Lung microvascular endothelial cell (primary cell): ENCODE measurements at regions not wholly inside any gene's neighbourhood (a gene's known extent, or its start where the extent isn't known, plus 50 kb on each side); places are given as distances from the start of the nearest gene placed in this dataset.
A peak's percentile ranks its signal among the peaks of the same experiment; 100 is the strongest.
"Not testable (repeated sequence)": the region's sequence is repeated elsewhere in the genome, so short reads cannot be mapped to it uniquely, and the experiment has no call there.

Experiments used
- DNase-seq, 2 donors: peaks; one replicate each; pipeline versions ENCODE4 v3.0.0 to v3.0.0-alpha.2; 2010; ENCODE audit warnings: low read depth in 2 of 2

DNA sequence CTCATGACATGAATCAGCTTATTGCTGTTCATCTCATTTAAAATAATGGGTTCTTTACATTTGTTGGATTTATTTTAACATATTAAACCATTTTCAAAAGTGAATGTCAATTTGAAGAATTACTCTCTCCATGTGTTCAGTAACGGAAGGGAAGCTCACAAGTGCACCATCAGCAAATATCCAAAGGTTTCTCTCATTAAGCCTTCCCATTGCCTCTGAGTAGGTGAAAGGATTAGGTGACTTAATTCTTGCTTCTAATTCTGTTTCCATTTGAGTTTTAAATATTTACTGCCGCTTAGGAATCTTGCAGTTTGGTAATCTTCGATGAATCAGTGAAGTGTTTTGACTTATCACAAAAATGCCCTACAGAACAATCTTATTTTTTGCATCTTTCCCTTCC, 145.1 kb upstream of the NYAP2 start:
- no peak for DNase-seq

DNA sequence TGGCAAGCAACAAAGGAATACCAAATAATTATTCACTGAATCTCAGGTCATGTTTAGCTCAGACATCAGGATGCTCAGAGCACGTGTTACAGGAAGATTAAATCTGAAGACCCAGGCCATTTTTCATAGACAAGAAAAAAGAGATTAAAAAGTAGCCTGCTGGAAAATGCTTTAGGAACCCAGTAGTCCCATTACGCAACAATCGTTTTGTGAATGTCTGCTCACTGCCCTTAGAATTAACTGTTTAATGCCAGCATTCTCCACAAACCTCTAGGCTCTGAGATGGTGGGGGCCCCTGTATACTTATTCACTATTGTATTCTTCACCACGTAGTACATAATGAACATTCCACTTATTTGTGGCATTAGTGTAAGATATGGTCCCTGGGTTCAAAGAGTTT, 154.6 kb upstream of the NYAP2 start:
- no peak for DNase-seq

DNA sequence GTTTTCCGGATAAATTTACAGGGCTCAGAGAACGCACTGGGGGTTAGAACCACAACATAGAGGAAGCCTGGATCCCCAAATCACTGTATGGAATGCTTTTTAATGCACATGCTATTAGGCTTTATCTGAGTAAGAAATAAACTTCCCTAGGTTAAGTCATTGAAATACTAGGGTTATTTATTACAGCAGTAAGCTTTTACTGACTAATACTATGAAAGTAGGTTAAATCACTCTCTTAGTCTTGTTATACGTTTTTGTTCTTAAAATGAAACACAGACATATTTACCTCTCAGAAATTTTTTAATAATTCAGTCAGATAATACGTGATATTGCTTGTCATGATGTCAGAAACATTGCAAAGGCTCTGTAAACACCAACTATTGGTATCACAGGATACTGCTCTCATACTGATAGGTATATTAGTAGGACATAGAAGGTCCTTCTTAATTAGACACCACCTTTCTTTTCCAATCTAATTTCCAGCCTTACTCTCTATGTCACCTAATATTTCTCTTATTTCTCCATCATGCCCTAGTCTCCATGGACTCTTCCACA, 162.7 kb upstream of the NYAP2 start:
- no peak for DNase-seq

DNA sequence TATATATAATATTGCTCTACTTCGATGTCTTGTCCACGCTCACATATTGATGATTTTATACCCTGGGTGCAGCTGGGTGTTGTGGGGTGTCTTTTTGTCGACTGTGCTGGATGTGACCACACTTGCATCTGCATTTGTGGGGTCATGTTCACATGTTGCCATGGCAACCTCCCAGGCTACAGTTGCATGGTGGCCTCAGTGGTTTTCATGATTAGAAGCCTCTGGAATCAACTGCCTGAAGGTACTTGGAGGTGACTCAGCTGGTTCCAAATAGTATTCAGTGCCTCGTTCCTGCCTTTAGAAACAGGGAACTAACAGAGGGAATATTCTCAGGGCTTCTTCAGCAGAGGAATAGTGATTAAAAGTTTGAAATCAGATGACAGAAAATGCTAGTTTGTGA, 166.3 kb upstream of the NYAP2 start:
- DNase-seq: no peak

DNA sequence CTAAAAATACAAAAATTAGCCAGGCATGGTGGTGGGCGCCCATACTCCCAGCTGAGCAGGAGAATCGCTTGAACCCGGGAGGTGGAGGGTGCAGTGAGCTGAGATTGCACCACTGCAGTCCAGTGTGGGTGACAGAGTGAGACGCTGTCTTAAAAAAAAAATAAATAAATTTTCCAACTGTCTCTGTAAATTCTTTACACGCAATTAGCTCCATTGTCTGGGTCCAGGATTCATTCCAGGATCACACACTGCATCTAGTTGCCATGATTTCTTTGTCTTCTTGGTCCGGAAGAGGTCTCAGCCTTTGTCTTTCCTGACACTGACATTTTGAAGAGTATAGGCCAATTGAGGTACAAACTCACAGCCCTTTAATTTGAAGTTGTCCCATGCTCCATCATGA, 167.6 kb upstream of the NYAP2 start:
- DNase-seq: no peak

DNA sequence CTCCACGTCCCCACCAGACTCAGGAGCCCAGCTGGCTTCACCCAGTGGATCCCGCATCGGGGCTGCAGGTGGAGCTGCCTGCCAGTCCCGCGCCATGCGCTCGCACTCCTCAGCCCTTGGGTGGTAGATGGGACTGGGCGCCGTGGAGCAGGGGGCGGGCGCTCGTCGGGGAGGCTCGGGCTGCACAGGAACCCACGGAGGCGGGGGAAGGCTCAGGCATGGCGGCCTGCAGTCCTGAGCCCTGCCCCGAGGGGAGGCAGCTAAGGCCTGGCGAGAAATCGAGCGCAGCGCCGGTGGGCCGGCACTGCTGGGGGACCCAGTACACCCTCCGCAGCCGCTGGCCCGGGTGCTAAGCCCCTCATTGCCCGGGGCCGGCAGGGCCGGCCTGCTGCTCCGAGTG, 170.2 kb upstream of the NYAP2 start:
- not testable (repeated sequence) for DNase-seq

DNA sequence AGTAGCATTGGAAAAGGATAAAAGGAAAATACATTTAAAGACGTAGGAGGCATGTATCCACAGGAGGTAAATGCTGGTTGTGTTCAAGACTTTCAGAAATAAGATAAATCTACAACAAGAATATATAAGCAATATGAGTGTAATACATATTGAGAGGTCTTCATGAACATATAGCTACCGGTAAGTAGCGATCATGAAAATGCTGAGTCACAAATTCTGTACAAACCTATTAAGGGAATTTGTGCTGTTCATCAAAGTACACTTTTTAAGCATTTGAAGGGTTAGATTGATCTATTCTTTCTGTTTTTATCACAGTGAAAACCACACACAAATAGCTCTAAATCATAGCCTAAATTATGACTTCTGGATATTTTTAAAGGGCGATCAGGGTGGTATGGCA, 173.1 kb upstream of the NYAP2 start:
- no peak for DNase-seq

DNA sequence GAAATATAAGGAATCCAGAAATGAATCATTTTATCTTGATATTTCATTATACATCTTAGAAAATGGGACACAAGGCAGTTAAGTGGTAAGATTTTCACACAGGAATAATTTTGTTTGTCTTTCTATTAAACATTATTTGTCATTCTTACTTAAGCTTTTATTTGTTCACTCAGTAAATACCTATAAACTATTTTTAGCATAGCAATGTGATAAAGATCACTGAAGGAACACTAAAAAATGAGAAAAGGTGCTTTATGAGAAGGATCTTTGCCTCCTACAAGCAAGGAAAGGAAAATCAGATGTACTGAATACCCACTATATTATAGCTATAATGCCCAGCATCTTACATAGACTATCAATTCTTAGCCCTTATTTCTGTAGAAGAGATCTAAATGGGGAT, 176.2 kb upstream of the NYAP2 start:
- no peak for DNase-seq

DNA sequence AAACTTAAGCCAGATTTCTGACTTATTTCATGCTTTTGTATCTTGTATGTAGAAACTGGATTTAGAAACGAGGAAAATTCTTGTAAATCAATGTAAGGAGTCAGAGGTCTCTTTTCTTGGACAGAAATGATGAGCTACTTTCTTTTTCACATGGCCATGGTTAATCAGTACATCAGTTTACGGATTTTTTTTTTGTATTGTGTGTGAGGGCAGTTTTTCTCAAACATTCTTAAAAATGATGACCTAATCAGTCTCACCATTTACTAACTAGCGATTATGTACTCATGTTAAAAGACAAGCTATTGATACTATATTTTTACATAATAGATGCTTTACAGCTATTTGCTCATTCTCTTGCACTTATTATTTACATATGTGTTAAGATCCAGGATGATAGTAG, 165.2 kb upstream of the DOCK10 start:
- DNase-seq: no peak

DNA sequence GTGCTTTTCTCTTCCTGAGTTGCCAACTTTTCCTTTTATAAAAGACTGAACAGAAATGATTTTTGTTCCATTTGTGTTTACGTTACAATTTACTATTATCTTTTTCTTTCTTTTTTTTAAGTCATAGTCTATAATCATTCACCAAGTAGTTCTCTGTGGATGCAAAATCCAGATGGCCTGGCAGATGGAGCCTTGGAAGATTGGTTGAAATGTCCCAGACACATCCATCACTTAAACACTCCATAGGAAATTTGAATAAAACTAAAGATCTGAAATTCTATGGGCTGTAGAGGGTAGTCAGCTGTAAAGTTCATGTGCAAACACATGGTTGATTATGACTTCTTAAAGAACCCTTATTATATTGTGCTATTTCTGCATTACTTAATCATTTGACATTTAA, 164.8 kb upstream of the DOCK10 start:
- no peak for DNase-seq

DNA sequence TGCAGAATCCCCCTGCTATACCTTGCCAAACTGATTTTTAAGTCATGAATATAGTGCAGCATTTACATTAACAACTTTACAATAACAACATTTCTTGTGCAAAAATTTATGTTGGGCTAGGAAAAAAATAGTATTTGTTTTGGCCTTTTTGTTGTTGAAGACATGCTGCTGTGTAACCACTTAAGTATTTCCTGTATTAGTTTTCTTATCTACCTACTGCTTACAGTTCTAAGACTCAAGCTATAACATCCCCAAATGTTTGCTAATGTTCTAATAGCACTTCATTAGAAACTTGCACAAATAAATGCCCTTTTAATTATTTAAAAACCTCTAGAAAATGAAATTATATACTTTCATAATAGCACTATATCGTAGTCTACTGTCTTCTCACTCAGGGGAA, 154.3 kb upstream of the DOCK10 start:
- DNase-seq: no peak

DNA sequence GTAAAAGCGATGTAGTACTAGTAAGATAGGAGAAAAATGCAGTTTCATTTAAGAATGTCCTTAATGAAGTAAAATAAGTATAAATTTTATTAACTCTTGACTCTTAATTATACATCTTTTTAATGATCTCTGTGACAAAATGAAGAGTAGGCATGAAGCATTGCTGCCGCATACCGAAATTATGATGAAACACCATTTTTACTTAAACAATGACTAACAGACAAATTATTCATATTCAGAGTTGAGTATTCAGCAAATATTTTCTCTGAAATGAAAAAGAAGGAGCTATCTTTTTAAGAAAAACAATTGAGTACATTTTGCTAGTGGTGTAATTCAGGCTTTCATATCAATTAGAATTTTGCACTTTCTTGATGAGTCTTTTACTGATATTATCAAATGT, 150.6 kb upstream of the DOCK10 start:
- DNase-seq: no peak

DNA sequence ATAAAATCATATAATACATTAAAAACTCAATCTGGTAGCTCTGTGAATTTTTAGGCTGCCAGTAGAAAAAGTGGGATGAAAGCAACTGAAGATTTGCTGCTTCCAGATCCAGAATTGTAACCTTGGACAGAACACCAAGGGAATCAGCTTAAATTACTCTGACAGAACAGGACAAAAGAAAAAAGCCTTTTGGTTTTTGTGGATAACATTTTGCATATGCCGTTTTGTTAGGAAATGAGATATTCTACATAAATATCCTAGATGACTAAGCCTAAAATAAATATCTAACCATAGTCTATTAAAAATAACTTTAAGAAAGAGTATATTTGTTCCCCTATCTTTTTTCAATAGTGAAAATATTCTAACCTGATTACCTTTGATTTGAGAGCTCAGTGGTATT, 148.7 kb upstream of the DOCK10 start:
- DNase-seq: no peak

DNA sequence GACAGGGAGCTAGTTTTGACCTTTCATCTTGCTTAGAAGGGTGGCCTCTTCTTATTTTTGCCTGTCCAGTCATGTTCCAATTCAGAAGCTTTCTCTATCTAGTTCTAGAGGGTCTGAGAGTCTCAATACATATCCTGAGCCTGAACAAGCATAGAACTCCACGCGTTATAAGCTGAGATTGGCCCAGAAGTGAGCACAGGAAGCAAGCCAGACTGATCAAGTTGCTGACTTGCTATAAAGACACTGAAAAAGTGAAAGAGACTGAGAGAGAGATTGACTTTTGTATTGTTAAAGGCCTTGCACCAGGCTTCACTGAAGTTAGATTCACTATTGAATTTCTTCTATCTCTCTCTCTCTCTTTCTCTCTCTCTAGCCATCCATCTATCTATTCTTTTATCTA, 142.7 kb upstream of the DOCK10 start:
- DNase-seq: no peak

DNA sequence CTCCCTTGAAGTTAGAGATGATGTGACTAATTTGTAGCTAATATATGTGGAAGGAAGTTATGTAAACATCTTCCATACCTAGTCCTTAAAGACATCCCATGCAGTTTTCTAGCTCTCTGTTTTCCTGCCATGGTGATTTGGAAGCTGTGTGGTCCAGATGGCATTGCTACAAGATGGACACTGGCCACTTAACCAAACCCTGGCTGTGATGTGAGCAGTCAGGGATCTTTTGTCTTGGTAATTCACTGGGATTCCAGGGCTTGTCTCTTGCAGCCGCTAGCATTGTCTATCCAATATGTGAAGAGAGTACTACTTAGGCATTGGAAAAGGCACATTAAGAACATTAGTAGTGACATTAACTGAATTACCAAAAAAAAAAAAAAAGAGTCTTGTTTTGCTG, 139.9 kb upstream of the DOCK10 start:
- no peak for DNase-seq

DNA sequence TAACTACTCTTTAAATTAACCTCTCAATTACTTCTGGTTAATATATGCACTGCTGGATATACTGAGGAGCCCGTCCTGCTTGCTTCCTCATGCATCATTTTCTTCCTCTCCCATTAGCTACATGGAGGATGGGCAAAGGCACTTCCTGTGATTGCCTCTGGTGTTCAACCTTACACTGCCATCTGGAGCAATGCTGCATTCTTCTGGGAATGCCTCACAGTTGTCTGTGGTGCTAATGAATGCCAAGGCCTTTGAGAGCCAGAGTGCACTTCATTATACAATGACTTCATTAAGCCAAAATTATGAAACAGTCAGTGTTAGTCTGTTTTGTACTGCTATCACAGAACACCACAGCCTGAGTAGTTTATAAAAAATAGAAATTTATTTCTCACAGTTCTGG, 134.8 kb upstream of the DOCK10 start:
- DNase-seq: peak in 1 of 2 donors; percentile 13

DNA sequence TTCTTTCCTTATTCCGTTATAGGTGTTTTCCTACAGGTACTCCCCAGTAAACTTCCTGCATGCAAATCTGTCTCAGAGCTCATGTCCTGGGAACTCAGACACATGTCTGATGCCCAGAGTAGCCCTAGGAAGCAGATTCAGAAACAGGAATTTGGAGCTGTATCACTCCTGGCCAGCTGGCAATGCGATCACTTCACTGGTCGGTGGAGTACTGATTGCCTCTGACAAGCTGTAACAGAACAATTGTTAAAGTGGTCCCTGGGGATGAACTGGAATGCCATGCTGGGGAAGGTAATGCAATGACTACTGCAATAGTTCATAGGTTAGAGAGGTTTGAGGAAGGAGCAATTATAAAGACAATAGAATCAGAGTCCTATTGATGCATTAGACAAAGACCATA, 131.6 kb upstream of the DOCK10 start:
- no peak for DNase-seq

DNA sequence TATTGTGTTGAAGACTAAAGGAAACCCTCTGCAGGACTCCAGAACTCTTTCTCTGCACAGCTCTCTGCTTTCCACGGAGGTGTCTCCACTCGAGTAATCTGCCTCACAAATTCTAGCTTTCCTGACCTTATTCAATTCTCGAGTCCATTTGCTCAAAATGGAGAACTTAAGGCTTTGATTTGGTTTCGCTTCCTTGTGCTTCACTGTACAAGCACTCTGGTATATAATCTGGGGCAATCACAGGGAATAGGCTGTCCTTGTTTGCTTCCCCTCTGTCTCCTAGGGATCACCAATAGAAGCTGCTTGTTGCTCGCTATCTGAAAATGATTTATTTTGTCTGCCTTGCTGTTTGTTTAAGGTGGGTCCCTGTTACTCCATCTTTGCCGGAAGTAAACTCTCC, 129.1 kb upstream of the DOCK10 start:
- DNase-seq: no peak

DNA sequence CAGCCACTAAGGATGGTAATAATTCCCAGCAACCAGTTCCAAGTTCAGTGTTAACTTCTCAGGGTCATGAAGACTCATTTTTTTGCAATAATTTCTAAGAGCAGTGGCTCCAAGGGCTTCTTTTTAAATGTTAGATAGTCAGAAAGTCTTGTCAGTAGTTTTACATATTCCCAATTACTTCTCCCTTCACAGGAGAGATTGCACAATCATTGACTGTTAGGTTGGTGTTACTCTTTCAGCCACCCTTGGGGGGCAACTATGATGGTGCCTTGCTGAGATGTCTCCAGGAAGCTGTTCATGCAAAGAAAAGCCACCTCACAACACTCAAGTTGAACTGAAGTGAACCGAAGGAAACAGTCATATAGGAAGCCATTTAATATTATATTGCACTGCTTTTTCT, 127.9 kb upstream of the DOCK10 start:
- no peak for DNase-seq

DNA sequence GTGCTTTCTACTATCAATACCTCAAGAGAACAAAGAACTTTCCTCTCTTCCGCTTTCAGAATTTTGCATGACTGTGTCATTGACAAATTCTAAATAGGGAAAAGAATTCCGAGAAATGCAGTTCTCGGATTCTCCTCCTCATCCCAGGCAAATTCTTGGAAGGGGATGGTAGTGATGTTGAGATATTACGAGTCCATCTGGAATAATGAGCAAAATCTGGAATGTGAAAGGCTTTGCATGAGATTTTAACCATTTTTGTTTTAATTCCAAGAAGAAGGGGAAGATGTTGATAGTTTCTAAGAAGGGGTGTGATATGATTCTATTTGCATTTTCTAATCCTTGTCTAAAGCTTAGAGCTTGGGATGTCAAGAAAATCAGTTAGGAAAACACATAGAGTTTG, 127.1 kb upstream of the DOCK10 start:
- no peak for DNase-seq

DNA sequence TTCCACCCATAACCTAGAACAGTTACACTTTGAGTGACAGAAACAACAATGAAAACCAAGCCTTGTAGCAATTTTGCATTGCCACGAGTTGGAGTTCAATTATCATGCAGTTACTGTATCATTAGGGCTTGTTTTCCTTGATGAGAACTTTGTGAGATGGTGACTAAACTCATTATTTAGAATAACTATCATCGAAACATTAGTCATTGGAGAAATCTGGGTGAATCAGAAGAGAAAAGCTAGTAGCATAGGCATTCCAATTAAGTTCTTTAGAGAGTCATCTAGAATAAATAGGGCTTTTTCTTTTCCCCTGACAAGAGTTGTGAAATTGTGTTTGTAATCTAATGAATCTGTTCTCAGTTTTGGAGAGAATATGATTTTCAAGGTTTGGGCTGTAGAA, 122.8 kb upstream of the DOCK10 start:
- DNase-seq: peak in 1 of 2 donors; percentile 17

DNA sequence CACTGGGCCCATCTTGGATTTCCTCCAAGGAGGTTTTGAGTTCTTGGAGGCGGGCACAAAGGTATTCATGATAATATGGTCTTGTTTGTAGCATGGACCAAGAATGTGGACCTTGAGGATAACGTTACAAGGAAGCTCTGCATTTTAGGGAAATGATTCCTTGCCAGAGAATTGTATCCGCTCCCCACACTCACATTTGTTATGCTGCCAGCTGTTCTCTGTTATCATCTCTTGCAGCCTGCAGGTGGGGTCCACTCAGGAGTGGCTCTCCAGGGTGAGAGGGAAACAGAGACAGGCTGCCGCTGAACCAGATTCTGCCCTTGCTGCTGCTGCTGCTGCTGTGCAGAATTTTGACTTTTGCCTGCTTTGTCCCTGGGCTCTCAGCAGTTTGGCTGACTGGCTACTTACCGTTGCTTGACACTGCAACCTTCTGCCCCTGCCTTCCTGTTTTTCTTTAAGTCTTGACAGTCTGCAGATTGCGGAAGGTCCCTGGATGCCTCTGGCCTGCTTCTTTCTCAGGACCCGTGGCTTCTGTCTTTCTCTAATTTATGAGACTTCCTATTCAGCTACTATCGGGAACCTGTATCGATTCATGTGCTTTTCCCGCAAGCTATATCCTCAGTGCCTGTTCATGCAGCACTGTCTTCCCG, 122.3 kb upstream of the DOCK10 start:
- peak in 1 of 2 donors; percentile 27 for DNase-seq

DNA sequence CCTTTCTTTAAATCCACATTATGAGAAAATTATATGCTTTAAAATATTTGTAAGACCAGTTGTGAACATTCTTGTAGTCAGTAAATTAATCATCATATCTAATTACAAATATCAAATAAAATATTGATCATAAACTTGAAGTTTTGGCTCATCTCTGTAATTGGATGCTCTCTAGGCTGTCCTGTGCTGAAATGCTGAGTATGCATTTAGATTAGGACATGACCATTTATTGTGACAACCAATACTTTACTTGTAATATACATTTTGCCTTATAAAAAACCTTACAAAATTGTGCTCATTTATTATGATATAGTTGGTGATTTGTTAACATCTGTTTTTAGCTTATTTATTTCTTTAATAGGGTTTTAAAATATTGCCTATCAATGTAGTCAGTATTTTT, 116.1 kb upstream of the DOCK10 start:
- no peak for DNase-seq

DNA sequence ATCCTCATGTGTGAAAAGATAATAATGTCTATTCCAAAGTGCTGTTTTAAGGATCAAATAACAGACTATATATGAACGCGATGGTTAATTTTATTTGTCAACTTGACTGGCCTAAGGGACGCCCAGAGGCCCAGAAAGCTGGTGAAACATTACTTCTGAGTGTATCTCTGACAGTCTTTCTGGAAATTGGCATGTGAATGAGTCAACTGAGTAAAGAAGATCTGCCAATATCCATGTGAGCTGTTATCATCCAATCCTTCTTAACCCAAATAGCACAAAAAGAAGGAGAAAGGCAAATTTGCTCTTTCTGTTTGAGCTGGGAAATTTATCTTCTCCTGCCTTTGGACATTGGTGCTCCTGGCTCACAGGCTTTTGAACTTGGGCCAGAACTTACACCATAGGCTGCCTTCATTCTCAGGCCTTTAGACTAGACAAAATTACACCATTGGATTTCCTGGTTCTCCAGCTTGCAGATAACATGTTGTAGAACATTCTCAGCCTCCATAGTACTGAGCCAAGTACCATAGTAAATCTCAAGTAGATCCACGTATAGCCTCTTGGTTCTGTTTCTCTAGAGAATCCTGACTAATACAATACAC, 114.7 kb upstream of the DOCK10 start:
- no peak for DNase-seq
